Type B pancreatic cell (in vitro differentiated cells): ENCODE measurements at regions not wholly inside any gene's neighbourhood (a gene's known extent, or its start where the extent isn't known, plus 50 kb on each side); places are given as distances from the start of the nearest gene placed in this dataset.

Experiments
- DNase-seq: peaks from one replicate; pipeline ENCODE4 v3.0.0; 2021; ENCODE audit warnings: mixed read lengths; ENCODE audit not compliant: unreplicated experiment; ENCODE audit errors: extremely low spot score
- H3K27ac Mint-ChIP-seq: 2 replicates; pipeline ENCODE4 v1.8.0; 2021; ENCODE audit warnings: mild to moderate bottlenecking, mixed read lengths
- H3K27me3 Mint-ChIP-seq: 2 replicates; pipeline ENCODE4 v1.8.0; 2021; ENCODE audit warnings: mixed read lengths
- H3K36me3 Mint-ChIP-seq: 2 replicates; pipeline ENCODE4 v1.8.0; 2021; ENCODE audit warnings: mixed read lengths
- H3K4me1 Mint-ChIP-seq: one replicate; pipeline ENCODE4 v1.8.0; 2021; ENCODE audit warnings: mixed read lengths; ENCODE audit not compliant: unreplicated experiment
- H3K4me3 Mint-ChIP-seq: 2 replicates; pipeline ENCODE4 v1.8.0; 2021; ENCODE audit warnings: mild to moderate bottlenecking, mixed read lengths
- H3K9me3 Mint-ChIP-seq: 2 replicates; pipeline ENCODE4 v1.8.0; 2021; ENCODE audit warnings: mixed read lengths
- CTCF ChIP-seq: fragments of 200-600 bp; sonication (generic); conservative IDR thresholded peaks from 2 replicates; pipeline ENCODE4 v1.5.0; 2021; ENCODE audit warnings: antibody characterized with exemption, mild to moderate bottlenecking

GRCh38 chr5:158430798-158431167 is 571.8 kb upstream of the CLINT1 start:
- Mint-ChIP-seq H3K9me3 (peaks cover 13% of the 10 kb centered on the region), H3K4me3 (no peak overlapping the region), H3K36me3 (no peaks in the 10 kb centered on the region), H3K27ac (no peak overlapping the region), H3K4me1 (peaks cover 19% of the 10 kb centered on the region), H3K27me3 (no peaks in the 10 kb centered on the region)
- DNase-seq, result no peak
- no peak for TF ChIP-seq CTCF

GRCh38 chr5:158430166-158430797 is 571.3 kb upstream of the CLINT1 start:
- Mint-ChIP-seq H3K9me3 (peaks cover 13% of the 10 kb centered on the region), H3K36me3 (no peaks in the 10 kb centered on the region), H3K27me3 (no peaks in the 10 kb centered on the region), H3K27ac (no peak overlapping the region), H3K4me1 (peaks cover 19% of the 10 kb centered on the region), H3K4me3 (no peak overlapping the region)
- no peak for DNase-seq
- no peak for TF ChIP-seq CTCF

GRCh38 chr5:158429564-158429963 is 570.6 kb upstream of the CLINT1 start:
- peaks cover 13% of the 10 kb centered on the region for H3K9me3 Mint-ChIP-seq
- no peak overlapping the region for H3K27ac Mint-ChIP-seq

GRCh38 chr5:158423623-158424200 is 564.8 kb upstream of the CLINT1 start:
- peak overlapping the region; percentile 2 for H3K27ac Mint-ChIP-seq
- DNase-seq, result no peak
- H3K27me3 Mint-ChIP-seq, result no peaks in the 10 kb centered on the region

More at GRCh38 chr5:158429564-158429963, 570.6 kb upstream of the CLINT1 start:
- H3K4me3 Mint-ChIP-seq, result no peak overlapping the region
- H3K36me3 Mint-ChIP-seq, result no peaks in the 10 kb centered on the region
- no peak for TF ChIP-seq CTCF
- no peaks in the 10 kb centered on the region for H3K27me3 Mint-ChIP-seq
- peaks cover 19% of the 10 kb centered on the region for H3K4me1 Mint-ChIP-seq
- no peak for DNase-seq

GRCh38 chr5:158422653-158423515 is 563.9 kb upstream of the CLINT1 start:
- no peak for DNase-seq
- H3K36me3 Mint-ChIP-seq, result no peaks in the 10 kb centered on the region
- no peak for TF ChIP-seq CTCF
- H3K4me3 Mint-ChIP-seq, result no peak overlapping the region
- H3K27me3 Mint-ChIP-seq, result no peaks in the 10 kb centered on the region
- H3K27ac Mint-ChIP-seq, result no peak overlapping the region
- peaks cover 7% of the 10 kb centered on the region for H3K9me3 Mint-ChIP-seq
- H3K4me1 Mint-ChIP-seq, result peaks cover 22% of the 10 kb centered on the region

More at GRCh38 chr5:158423623-158424200, 564.8 kb upstream of the CLINT1 start:
- TF ChIP-seq CTCF, result no peak
- Mint-ChIP-seq H3K9me3 (peaks cover 7% of the 10 kb centered on the region), H3K4me1 (peaks cover 22% of the 10 kb centered on the region), H3K36me3 (no peaks in the 10 kb centered on the region), H3K4me3 (no peak overlapping the region)
